ENCODE measurements at regions not wholly inside any gene's neighbourhood (a gene's known extent, or its start where the extent isn't known, plus 50 kb on each side); places are given as distances from the start of the nearest gene placed in this dataset.
"Not testable (repeated sequence)": the region's sequence is repeated elsewhere in the genome, so short reads cannot be mapped to it uniquely, and the experiment has no call there.

- DNase-seq (ENCODE audit: low read depth) = no peak
Observed at GRCh38 chr13:81393721-81394120, 1052.8 kb upstream of the SPRY2 start.

DNA sequence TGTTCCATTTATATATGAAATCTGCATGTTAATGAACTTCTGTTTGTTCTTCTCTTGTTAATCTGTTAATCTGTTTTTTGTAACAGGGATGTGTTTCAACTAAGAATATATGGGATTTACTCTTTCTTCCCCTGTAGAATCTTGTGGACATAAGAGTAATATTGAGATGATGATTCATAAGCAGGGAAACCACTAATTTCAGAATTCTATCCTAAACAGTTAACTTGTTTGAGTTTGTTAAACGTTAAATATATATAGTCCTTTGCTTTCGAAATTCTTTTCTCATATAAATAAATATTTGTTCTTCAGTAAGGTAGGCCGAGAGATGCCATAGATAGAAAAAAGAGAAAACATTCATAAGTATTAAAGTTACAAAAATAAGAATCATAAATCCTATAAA is 1052.2 kb upstream of the SPRY2 start:
- DNase-seq (ENCODE audit: low read depth) = no peak

- no peak for DNase-seq (ENCODE audit: low read depth)
Observed at GRCh38 chr13:81388400-81388799, 1047.5 kb upstream of the SPRY2 start.

DNA sequence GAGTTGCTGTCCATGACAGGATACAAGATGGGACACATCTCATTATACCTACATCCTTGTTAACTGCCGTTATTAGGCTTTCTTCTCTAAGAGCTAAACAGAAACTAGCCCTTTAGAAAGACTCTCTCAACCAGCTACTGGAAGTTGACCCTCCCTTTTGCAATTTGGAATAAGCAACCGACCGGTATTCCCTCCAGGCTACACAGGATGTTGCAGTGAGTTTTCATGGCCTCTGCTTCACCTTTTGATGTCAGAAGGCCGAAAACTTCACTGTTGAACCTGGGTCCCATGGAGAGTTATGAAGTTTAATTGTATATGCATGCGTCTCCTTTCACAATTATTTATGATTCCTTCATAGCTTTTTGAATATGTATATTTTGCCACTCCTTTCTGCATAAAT is 1042.5 kb upstream of the SPRY2 start:
- DNase-seq (ENCODE audit: low read depth) = no peak

- DNase-seq (ENCODE audit: low read depth) = no peak
Observed at GRCh38 chr13:81382246-81382645, 1041.3 kb upstream of the SPRY2 start.

GRCh38 chr13:81381560-81381959 is 1040.6 kb upstream of the SPRY2 start:
- no peak for DNase-seq (ENCODE audit: low read depth)

GRCh38 chr13:81379183-81379582 is 1038.3 kb upstream of the SPRY2 start:
- DNase-seq (ENCODE audit: low read depth) = no peak

- no peak for DNase-seq (ENCODE audit: low read depth)
Observed at GRCh38 chr13:81377921-81378320, 1037.0 kb upstream of the SPRY2 start.

DNA sequence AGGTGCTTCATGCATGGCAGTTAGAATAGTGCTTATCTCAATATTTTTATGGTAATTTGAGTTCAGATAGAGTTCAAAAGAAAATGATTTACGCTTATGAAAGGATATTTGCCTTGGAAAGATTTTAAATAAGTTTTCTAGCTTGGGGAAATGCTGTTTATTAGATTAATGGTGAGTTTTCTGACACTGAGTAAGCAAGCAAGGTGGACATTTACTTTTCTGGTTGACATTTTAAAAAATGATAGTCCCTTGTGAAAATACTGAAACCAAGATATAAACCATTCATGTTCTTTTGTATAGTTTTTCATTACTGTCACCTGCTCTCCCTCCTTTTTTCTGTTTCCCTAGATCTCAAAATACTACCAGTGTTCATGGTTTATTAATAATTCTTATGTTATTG is 1034.8 kb upstream of the SPRY2 start:
- no peak for DNase-seq (ENCODE audit: low read depth)

- not testable (repeated sequence) for DNase-seq (ENCODE audit: low read depth)
Observed at GRCh38 chr13:81362711-81363110, 1021.8 kb upstream of the SPRY2 start.

GRCh38 chr13:81350056-81350455 is 1009.1 kb upstream of the SPRY2 start:
- no peak for DNase-seq (ENCODE audit: low read depth)

DNA sequence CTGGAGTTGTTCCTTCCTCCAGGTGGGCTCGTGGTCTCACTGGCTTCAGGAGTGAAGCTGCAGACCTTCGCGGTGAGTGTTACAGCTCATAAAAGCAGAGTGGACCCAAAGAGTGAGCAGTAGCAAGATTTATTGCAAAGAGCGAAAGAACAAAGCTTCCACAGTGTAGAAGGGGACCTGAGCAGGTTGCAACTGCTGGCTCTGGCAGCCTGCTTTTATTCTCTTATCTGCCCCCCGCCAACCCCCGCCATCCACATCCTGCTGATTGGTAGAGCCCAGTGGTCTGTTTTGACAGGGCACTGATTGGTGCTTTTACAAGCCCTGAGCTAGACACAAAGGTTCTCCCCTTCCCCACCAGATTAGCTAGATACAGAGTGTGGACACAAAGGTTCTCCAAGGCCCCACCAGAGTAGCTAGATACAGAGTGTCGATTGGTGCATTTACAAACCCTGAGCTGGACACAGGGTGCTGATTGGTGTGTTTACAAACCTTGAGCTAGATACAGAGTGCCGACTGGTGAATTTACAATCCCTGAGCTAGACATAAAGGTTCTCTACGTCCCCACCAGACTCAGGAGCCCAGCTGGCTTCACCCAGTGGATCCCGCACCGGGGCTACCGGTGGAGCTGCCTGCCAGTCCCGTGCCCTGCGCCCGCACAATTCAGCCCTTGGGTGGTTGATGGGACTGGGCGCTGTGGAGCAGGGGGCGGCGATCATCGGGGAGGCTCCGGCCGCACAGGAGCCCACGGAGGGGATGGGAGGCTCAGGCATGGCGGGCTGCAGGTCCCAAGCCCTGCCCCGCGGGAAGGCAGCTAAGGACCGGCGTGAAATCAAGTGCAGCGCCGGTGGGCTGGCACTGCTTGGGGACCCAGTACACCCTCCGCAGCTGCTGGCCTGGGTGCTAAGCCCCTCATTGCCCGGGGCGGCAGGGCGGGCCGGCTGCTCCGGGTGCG is 999.5 kb upstream of the SPRY2 start:
- DNase-seq (ENCODE audit: low read depth) = not testable (repeated sequence)

GRCh38 chr13:81339666-81340065 is 998.7 kb upstream of the SPRY2 start:
- DNase-seq (ENCODE audit: low read depth) = not testable (repeated sequence)

DNA sequence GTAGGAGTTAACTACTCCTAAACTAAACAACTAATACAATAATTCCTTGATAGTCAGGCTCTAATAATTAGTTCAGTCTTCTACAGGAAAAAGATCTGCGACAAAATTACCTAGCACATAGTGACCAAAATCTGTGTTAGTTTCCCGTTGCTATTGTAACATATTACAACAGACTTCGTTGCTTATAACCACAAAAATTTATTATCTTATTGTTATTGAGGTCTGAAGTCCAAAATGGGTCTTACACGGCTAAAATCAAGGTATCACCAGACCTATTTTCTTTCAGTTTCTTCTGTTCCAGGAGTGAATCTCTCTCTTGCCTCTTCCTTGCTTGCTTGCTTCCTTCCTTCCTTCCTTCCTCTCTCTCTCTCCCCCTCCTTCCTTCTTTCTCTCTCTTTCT is 993.6 kb upstream of the SPRY2 start:
- no peak for DNase-seq (ENCODE audit: low read depth)

- DNase-seq (ENCODE audit: low read depth) = no peak
Observed at GRCh38 chr13:81326913-81327312, 986.0 kb upstream of the SPRY2 start.

GRCh38 chr13:81320516-81320915 is 979.6 kb upstream of the SPRY2 start:
- no peak for DNase-seq (ENCODE audit: low read depth)

DNA sequence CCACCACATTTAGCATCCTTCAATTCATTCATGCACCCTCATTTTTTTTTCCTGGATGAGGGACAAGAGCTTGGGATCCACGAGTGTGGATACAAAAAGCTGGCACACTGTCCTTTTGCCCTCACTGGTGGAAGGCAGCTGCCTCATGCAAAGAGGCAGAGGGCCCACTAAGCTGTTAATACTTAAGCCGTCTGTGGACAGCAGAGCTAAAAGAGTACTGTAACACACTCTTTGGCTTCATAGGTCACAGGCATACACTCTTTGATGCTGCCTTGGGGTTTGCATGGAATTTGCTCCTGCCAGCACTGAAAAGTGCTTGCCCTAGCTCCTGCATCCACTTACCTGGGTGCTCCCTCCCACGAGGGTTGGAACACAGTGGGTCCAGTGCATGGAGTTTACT is 978.4 kb upstream of the SPRY2 start:
- no peak for DNase-seq (ENCODE audit: low read depth)

DNA sequence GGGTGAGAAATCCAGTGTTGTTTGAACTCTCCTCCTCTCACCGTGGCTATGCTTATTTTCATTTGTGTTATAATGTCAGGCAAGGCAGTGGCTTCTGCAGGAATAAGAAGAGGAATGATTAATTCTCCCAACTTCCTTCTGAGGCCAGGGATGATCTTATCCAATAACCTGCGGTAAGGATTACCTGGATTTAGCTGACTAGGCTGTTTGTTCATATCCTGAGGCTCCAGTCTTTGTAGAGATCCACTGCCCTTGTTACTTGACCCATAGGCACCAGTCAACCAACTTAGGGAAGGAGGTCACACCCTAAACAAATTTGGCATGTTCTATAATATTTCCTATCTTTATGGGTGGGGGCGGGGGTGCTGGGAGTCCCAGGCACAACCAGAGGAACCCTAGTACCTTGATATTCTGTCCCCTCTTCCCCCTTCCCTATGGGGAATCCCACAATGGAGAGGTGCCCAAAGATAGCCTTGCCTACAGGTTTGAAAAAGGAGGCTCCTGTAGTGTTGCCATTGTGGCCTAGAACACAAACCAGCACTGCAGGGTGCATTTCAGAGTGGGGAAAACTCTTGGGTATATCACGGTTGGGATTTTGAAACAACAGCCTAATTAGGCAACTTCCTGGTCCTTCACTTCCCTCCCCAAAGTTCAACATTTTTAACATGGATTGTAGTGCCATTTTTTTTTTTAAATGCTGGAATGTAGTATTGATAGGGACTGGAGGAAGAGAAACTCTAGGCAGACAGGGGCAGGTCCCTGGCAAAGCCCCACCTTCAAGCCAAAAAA is 977.5 kb upstream of the SPRY2 start:
- no peak for DNase-seq (ENCODE audit: low read depth)

DNA sequence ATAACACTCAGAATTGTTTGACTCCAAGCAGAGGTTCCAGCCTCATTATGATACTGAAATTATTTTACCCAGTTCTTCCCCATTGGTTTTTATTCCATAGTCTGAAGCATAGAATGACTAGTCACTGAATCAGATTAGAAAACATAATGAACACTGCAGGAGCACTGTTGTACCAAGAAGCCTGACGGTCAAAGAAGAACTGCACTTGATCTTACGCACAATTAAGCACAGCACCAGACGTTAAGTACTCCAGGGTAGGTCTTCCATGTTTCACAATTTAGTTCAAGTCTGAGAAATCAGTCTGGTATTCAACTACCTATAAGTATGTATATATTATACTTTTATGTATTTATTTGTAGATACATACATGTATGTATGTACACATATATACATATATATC is 973.5 kb upstream of the SPRY2 start:
- no peak for DNase-seq (ENCODE audit: low read depth)

DNA sequence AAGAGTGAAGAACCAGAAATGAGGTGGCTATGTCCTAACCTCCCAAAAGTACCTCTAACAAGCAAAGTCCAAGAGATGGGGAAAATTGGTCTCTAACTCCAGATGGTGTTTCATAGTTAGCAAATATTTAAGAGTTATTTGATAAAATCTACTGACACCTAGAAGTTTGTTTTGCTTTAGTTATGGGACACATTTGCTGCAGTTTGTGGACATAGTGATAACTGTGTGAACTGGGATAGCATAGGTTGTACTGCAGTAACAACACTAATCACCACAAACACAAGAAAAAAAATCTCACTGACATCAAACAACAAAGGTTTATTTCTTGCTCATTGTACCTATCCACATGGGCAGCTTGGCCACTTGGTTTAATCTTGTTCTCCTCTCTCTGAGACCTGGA is 965.0 kb upstream of the SPRY2 start:
- DNase-seq (ENCODE audit: low read depth) = no peak

DNA sequence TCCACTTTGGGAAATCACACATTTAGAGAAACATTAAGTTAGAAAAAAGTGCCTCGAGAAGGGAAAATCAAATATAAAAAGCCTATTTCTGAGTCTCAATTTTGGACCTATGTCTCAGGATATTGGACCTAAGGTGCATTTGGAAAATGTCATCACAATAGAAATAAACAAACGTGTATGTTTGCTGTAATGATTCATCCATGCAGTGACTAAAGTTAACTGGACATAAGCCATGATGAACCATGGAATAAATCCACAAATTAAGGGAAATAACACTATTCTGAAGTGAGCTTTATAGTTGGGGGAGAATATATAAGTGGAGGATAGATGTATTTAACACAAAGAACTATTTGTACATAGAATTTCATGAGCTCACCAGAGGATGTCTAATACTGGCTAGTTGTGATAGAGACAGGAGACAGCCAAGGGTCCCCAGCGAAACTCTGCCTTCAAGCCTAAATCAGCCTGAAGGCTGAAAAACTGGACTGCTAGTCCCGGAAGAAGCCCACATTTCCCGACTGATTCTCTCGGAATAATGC is 963.3 kb upstream of the SPRY2 start:
- no peak for DNase-seq (ENCODE audit: low read depth)

DNA sequence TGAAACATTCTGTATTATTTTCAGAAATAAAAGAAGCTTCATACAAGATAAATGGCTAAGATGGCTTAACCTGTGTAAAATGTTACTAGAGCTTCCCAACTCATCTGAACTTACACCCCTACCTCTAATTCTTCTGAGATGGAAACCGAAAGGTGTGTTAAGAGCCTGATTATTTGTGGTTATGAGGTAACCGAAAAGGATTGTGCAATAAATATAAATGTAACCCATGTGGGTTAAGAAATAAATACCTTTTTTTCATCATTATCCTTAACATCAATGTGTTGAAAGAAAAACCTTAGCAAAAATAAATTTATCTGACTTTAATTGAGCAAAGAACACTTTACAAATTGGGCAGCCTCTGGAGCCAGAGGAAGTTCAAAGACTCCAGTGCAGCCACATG is 961.8 kb upstream of the SPRY2 start:
- DNase-seq (ENCODE audit: low read depth) = no peak

DNA sequence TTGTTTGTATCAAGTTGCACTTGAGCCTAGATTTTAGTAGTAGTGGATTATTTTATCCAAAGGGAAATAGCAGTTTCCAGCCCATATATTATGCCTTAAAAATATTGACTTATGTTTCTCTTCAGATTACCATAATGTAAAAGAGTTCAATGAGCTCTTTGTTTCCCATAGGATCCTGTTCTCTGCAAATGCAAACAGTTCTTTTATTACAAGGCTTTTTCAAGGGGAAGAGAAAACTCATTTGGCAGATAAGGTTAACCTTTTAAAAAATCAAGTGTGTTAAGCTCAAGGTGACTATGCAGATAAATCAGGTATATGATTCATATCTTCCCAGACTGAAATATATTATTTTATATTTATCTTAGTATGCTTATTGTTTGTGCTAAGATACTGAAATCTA is 961.2 kb upstream of the SPRY2 start:
- DNase-seq (ENCODE audit: low read depth) = no peak

Data from forelimb muscle (tissue), 1 donor.